K562 (cell line): ENCODE measurements at regions not wholly inside any gene's neighbourhood (a gene's known extent, or its start where the extent isn't known, plus 50 kb on each side); places are given as distances from the start of the nearest gene placed in this dataset.

Experiments
- ATAC-seq: fragments of 200-7000 bp; cut with Tn5 transposase; 3 replicates; pipeline ENCODE4 v1.9.1; 2020; ENCODE audit warnings: moderate library complexity
- BruUV-seq: library from RNA; stranded (reverse); fragments of 400-500 nt; replicated peaks from 2 replicates; lab custom pipeline; 2021; lab: Mats Ljungman, UMichigan
- CTCF ChIA-PET: fragments of 300-600 bp; formaldehyde crosslinking; extraction: SDS; loops from one replicate; lab custom pipeline; 2021; ENCODE audit warnings: low intra/inter-chr PET ratio; lab: Yijun Ruan, JAX
- POLR2A ChIA-PET: fragments of 300-600, 350-650 bp; sonication (Branson Sonifier 250); formaldehyde crosslinking; extraction: SDS; loops from one replicate; lab custom pipeline; 2021; ENCODE audit warnings: antibody characterized with exemption, inconsistent platforms; lab: Yijun Ruan, JAX
- DNase-seq, 4 experiments: peaks; one replicate each; pipeline versions ENCODE4 v3.0.0 to v3.0.0-alpha.2; 2011 to 2018; ENCODE audit warnings: low spot score in 3 of 4, mixed read lengths in 3 of 4; ENCODE audit errors: extremely low read depth in 1 of 4
- FAIRE-seq: peaks from 2 replicates; lab custom pipeline; 2011; peaks lifted over from hg19 to GRCh38; lab: Jason Lieb, UNC
- H2AFZ ChIP-seq: 2 replicates; pipeline ENCODE4 v1.6.0; 2011; ENCODE audit warnings: low read depth, low read length, control low read depth, inconsistent platforms
- H3K27ac ChIP-seq: fragments of 200-600 bp; 3 replicates; pipeline ENCODE4 v1.8.0; 2011; ENCODE audit warnings: low read depth, mild to moderate bottlenecking, control low read depth, inconsistent platforms, low read length, moderate library complexity, mixed read lengths; ENCODE audit errors: extremely low read depth
- H3K27me3 ChIP-seq, 2 experiments: fragments of 300-600 bp in 1 of 2; 2 replicates in 1 of 2; 3 replicates in 1 of 2; pipeline versions ENCODE4 v1.6.0 to v1.8.0; 2011; ENCODE audit warnings: inconsistent platforms in 2 of 2, low read length in 2 of 2, mild to moderate bottlenecking in 1 of 2, mixed read lengths in 1 of 2, moderate library complexity in 1 of 2; ENCODE audit not compliant: control insufficient read depth in 2 of 2, insufficient read depth in 2 of 2
- H3K36me3 ChIP-seq: fragments of 300-600 bp; 3 replicates; pipeline ENCODE4 v1.8.0; 2011; ENCODE audit warnings: mild to moderate bottlenecking, low read length, inconsistent platforms; ENCODE audit not compliant: control insufficient read depth, insufficient read depth
- H3K4me1 ChIP-seq, 2 experiments: fragments of 200-600 bp in 1 of 2; replicated peaks in 1 of 2; 2 replicates in 1 of 2; 3 replicates in 1 of 2; pipeline versions ENCODE4 v1.5.1 to v1.8.0; 2011; ENCODE audit warnings: inconsistent platforms in 2 of 2, low read length in 2 of 2, mild to moderate bottlenecking in 1 of 2, mixed read lengths in 1 of 2, moderate library complexity in 1 of 2; ENCODE audit not compliant: control insufficient read depth in 2 of 2, insufficient read depth in 2 of 2
- H3K4me2 ChIP-seq: 2 replicates; pipeline ENCODE4 v1.6.1; 2011; ENCODE audit warnings: low read length, control low read depth, inconsistent platforms, mixed read lengths; ENCODE audit not compliant: insufficient read depth
- H3K4me3 ChIP-seq: fragments of 200-600 bp; sonication (generic), shearing (Covaris generic); 2 replicates; pipeline ENCODE4 v1.5.1; 2016; ENCODE audit warnings: control low read depth, inconsistent platforms
- H3K79me2 ChIP-seq: fragments of 200-600 bp; 3 replicates; pipeline ENCODE4 v1.8.0; 2011; ENCODE audit warnings: low read length, inconsistent platforms; ENCODE audit not compliant: control insufficient read depth, insufficient read depth
- H3K9ac ChIP-seq, 2 experiments: 2 replicates each; pipeline versions ENCODE4 v1.6.0 to v1.6.1; 2011; ENCODE audit warnings: low read depth in 2 of 2, low read length in 2 of 2, control low read depth in 1 of 2, inconsistent platforms in 1 of 2, mild to moderate bottlenecking in 1 of 2, mixed read lengths in 1 of 2; ENCODE audit not compliant: insufficient read depth in 1 of 2
- H3K9me1 ChIP-seq: one replicate; pipeline ENCODE4 v1.6.0; 2011; ENCODE audit warnings: inconsistent platforms, mild to moderate bottlenecking, low read length, moderate library complexity; ENCODE audit not compliant: control insufficient read depth, insufficient read depth
- H3K9me3 ChIP-seq: replicated peaks from 2 replicates; pipeline ENCODE4 v1.5.1; 2011; ENCODE audit warnings: low read depth, low read length, inconsistent platforms; ENCODE audit not compliant: control insufficient read depth, insufficient read depth
- H4K20me1 ChIP-seq: replicated peaks from 2 replicates; pipeline ENCODE4 v1.6.1; 2011; ENCODE audit warnings: low read length, inconsistent platforms, mixed read lengths; ENCODE audit not compliant: control insufficient read depth, insufficient read depth
- BRD9 ChIP-seq: fragments of 450-650 bp; IDR thresholded peaks from 2 replicates; pipeline ENCODE4 v1.6.1; 2018; ENCODE audit warnings: low read depth; ENCODE audit not compliant: partially characterized antibody
- DNMT1 ChIP-seq: fragments of 450-650 bp; IDR thresholded peaks from 2 replicates; pipeline ENCODE4 v1.6.1; 2016; ENCODE audit warnings: antibody characterized with exemption, mild to moderate bottlenecking
- ETV1 ChIP-seq: fragments of 450-650 bp; conservative IDR thresholded peaks from 2 replicates; pipeline ENCODE4 v1.6.1; 2016; ENCODE audit warnings: missing genetic modification characterization, control low read depth, low read depth, missing compliant biosample characterization
- IFI16 ChIP-seq: fragments of 250-450 bp; sonication (Bioruptor Pico); IDR thresholded peaks from 2 replicates; pipeline ENCODE4 v2.1.2; 2022; ENCODE audit warnings: mild to moderate bottlenecking, inconsistent platforms
- KDM5B ChIP-seq: fragments of 200-600 bp; sonication (generic); IDR thresholded peaks from 2 replicates; pipeline ENCODE4 v1.6.1; 2012; ENCODE audit warnings: low read depth, mild to moderate bottlenecking, moderate library complexity, low read length, control low read depth, inconsistent platforms; ENCODE audit not compliant: insufficient replicate concordance
- LCOR ChIP-seq: sonication (generic); formaldehyde crosslinking; IDR thresholded peaks from 2 replicates; pipeline ENCODE4 v1.8.0; 2022; ENCODE audit warnings: mild to moderate bottlenecking, missing genetic modification reagents
- MYNN ChIP-seq, 2 experiments: sonication (generic); formaldehyde crosslinking in 1 of 2; IDR thresholded peaks; 2 replicates each; pipeline versions ENCODE4 v1.5.0 to v1.6.1; 2016 to 2020; ENCODE audit warnings: antibody characterized with exemption in 1 of 2, missing genetic modification reagents in 1 of 2
- NEUROD1 ChIP-seq: fragments of 150-350 bp; IDR thresholded peaks from 2 replicates; pipeline ENCODE4 v1.6.1; 2014; ENCODE audit warnings: borderline replicate concordance, low read length, low read depth; ENCODE audit not compliant: partially characterized antibody
- NFE2L1 ChIP-seq: fragments of 450-650 bp; IDR thresholded peaks from 2 replicates; pipeline ENCODE4 v1.6.1; 2016; ENCODE audit warnings: missing genetic modification characterization, low read depth, mild to moderate bottlenecking, missing compliant biosample characterization, moderate library complexity, borderline replicate concordance
- POLR2G ChIP-seq: fragments of 200-400 bp; formaldehyde crosslinking; IDR thresholded peaks from 2 replicates; pipeline ENCODE4 v1.6.1; 2017; ENCODE audit warnings: low read depth, mild to moderate bottlenecking, antibody characterized with exemption, low read length, moderate library complexity
- RUNX1 ChIP-seq: sonication (generic); IDR thresholded peaks from 2 replicates; pipeline ENCODE4 v1.6.1; 2016; ENCODE audit warnings: antibody characterized with exemption, low read depth
- SMARCA5 ChIP-seq: fragments of 450-650 bp; IDR thresholded peaks from 2 replicates; pipeline ENCODE4 v1.6.1; 2016
- TOE1 ChIP-seq, 2 experiments: fragments of 450-650 bp in 1 of 2; sonication (generic) in 1 of 2; formaldehyde crosslinking in 1 of 2; IDR thresholded peaks; 2 replicates each; pipeline versions ENCODE4 v1.7.1 to v1.8.0; 2016 to 2022; ENCODE audit warnings: borderline replicate concordance in 2 of 2, mild to moderate bottlenecking in 2 of 2, antibody characterized with exemption in 1 of 2, inconsistent platforms in 1 of 2, low read depth in 1 of 2, missing genetic modification reagents in 1 of 2, moderate library complexity in 1 of 2
- WHSC1 ChIP-seq: IDR thresholded peaks from one replicate; pipeline ENCODE4 v1.6.1; 2012; ENCODE audit warnings: low read length, control low read depth, inconsistent platforms
- ZNF717 ChIP-seq: fragments of 250-450 bp; sonication (Bioruptor Pico); IDR thresholded peaks from 2 replicates; pipeline ENCODE4 v1.5.0; 2021
- WGBS: fragments of 100-300 bp; shearing (Covaris generic); methylation state at CpG from one replicate; pipeline ENCODE4 v1.1.6; 2016; ENCODE audit warnings: low coverage, mixed read lengths; ENCODE audit not compliant: insufficient coverage; ENCODE audit errors: missing lambda C conversion rate; 5-methylcytosine and 5-hydroxymethylcytosine counted together
- in situ Hi-C: fragments of 300-500 bp; cut with MboI; formaldehyde crosslinking; loops from 4 replicates; pipeline ENCODE4 v1.15.0; 2018; ENCODE audit warnings: inconsistent platforms, mixed read lengths
- intact Hi-C: fragments of 100-400 bp; cut with micrococcal nuclease; formaldehyde crosslinking; loops from 2 replicates; pipeline ENCODE4 v1.14.2; 2022
- TF ChIP-seq, protein P1 (sequence below): fragments of 250-450 bp; sonication (Bioruptor Pico); IDR thresholded peaks from 2 replicates; pipeline ENCODE4 v1.4.0; 2020; ENCODE audit warnings: mild to moderate bottlenecking, moderate library complexity
- TF ChIP-seq, protein P2 (sequence below): fragments of 250-450 bp; sonication (Bioruptor Pico); IDR thresholded peaks from 2 replicates; pipeline ENCODE4 v1.5.0; 2021

DNA sequence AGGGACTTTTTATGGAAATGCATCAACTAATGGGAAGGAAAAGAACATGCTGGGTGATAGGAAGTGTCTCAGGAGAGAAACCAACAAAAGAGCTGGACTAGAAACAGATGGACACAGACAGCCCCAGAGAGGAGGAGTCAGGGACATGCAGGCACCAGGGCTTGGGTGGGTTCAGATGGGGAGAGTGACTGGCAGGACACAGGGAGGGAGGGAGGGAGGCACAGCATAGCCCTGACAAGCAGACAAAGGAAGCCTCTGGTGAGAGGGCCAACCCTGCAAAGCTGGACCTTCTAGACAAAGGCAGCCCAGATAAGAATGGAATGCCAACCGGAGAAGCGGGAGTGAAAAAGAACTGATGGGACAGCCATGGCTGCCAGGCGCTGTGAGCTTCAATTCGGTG lies 568.8 kb downstream of the AJAP1 start:
- 0% methylated on average over 4 of the region's 4 CpGs for whole genome bisulfite sequencing
- ATAC-seq (no peak), FAIRE-seq (no peak)

DNA sequence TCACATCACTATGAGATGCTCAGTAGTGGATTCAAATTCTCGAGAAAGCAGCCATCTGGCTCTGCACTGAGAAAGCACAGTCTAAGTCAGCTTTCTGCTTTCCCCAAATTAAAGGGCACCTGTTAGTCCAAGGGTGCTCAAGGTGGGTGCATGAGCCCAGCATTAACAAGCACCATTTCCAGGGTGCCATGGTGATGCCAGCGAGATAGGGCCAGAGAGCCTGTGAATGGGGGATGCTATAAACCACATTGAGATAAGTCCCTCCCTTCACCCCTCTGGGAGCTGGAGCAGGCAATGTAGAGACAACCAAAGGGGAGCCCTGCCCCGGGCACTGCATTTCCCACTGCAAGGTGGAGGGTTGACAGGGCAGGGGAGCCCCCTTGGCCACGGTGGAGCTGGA lies 568.2 kb downstream of the AJAP1 start:
- H4K20me1 ChIP-seq: no peaks in the 10 kb centered on the region
- H3K36me3 ChIP-seq: no peaks in the 10 kb centered on the region
- intact Hi-C loops: no loop called here
- H3K9ac ChIP-seq: no peak overlapping the region
- BruUV-seq: no TSS peak
- no peak overlapping the region for H3K4me2 ChIP-seq
- FAIRE-seq (no peak), ATAC-seq (no peak), DNase-seq (no peak)
- no peak overlapping the region for H3K4me3 ChIP-seq
- in situ Hi-C loops: no loop called here
- WGBS: 0% methylated on average over 4 of the region's 4 CpGs
- no peaks in the 10 kb centered on the region for H3K9me1 ChIP-seq
- no peaks in the 10 kb centered on the region for H3K9me3 ChIP-seq
- no peak overlapping the region for H3K27ac ChIP-seq
- no peaks in the 10 kb centered on the region; a peak in 1 of 5 replicates for H3K27me3 ChIP-seq
- H3K4me1 ChIP-seq: no peaks in the 10 kb centered on the region
- no peak overlapping the region for H2AFZ ChIP-seq
- ChIA-PET POLR2A (no interaction called here), CTCF (no interaction called here)
- H3K79me2 ChIP-seq: no peaks in the 10 kb centered on the region
- TF ChIP-seq POLR2G: no peak
- no peak for TF ChIP-seq TOE1 (IDR thresholded peaks at IDR 0.05; ENCODE audit: borderline replicate concordance)
- no peak for TF ChIP-seq TOE1 (CRISPR knock-in tag; IDR thresholded peaks at IDR 0.05; ENCODE audit: borderline replicate concordance, low read depth)
- TF ChIP-seq SMARCA5: no peak
- TF ChIP-seq NFE2L1: no peak
- TF ChIP-seq NEUROD1: no peak
- no peak for TF ChIP-seq LCOR (CRISPR knock-in tag)
- no peak for TF ChIP-seq IFI16
- no peak for TF ChIP-seq BRD9
- no peak for TF ChIP-seq ETV1 (tag)
- no peak for TF ChIP-seq KDM5B
- TF ChIP-seq, protein P1, sequence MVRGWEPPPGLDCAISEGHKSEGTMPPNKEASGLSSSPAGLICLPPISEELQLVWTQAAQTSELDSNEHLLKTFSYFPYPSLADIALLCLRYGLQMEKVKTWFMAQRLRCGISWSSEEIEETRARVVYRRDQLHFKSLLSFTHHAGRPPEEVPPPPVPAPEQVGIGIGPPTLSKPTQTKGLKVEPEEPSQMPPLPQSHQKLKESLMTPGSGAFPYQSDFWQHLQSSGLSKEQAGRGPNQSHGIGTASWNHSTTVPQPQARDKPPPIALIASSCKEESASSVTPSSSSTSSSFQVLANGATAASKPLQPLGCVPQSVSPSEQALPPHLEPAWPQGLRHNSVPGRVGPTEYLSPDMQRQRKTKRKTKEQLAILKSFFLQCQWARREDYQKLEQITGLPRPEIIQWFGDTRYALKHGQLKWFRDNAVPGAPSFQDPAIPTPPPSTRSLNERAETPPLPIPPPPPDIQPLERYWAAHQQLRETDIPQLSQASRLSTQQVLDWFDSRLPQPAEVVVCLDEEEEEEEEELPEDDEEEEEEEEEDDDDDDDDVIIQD (CRISPR knock-in tag): no peak
- TF ChIP-seq ZNF717 (CRISPR knock-in tag): no peak

More for the DNA sequence above, 568.8 kb downstream of the AJAP1 start:
- H3K79me2 ChIP-seq: no peaks in the 10 kb centered on the region
- H3K9ac ChIP-seq: no peak overlapping the region
- H3K4me2 ChIP-seq: no peak overlapping the region
- CTCF ChIA-PET: no interaction called here
- no TSS peak for BruUV-seq
- POLR2A ChIA-PET: no interaction called here
- no peaks in the 10 kb centered on the region; a peak in 1 of 5 replicates for H3K27me3 ChIP-seq
- no peak overlapping the region for H3K27ac ChIP-seq
- no peak overlapping the region for H2AFZ ChIP-seq
- no peaks in the 10 kb centered on the region for H3K4me1 ChIP-seq
- no peaks in the 10 kb centered on the region for H4K20me1 ChIP-seq
- TF ChIP-seq RUNX1: no peak
- TF ChIP-seq POLR2G: no peak
- TF ChIP-seq DNMT1: no peak
- TF ChIP-seq WHSC1: no peak
- TF ChIP-seq MYNN (IDR thresholded peaks at IDR 0.05): no peak
- no peak for TF ChIP-seq MYNN (CRISPR knock-in tag; IDR thresholded peaks at IDR 0.05)
- TF ChIP-seq, protein P2, sequence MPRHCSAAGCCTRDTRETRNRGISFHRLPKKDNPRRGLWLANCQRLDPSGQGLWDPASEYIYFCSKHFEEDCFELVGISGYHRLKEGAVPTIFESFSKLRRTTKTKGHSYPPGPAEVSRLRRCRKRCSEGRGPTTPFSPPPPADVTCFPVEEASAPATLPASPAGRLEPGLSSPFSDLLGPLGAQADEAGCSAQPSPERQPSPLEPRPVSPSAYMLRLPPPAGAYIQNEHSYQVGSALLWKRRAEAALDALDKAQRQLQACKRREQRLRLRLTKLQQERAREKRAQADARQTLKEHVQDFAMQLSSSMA (CRISPR knock-in tag): no peak
- TF ChIP-seq, all 486 proteins: peak for 0
- Histone ChIP-seq H3K36me3 (no peaks in the 10 kb centered on the region), H3K9me3 (no peaks in the 10 kb centered on the region), H3K9me1 (no peaks in the 10 kb centered on the region), H3K4me3 (no peak overlapping the region)
- DNase-seq: no peak
- intact Hi-C loops: no loop called here
- in situ Hi-C loops: no loop called here
